LNCaP clone FGC (cell line): ENCODE measurements at regions not wholly inside any gene's neighbourhood (a gene's known extent, or its start where the extent isn't known, plus 50 kb on each side); places are given as distances from the start of the nearest gene placed in this dataset.

Experiments used
- DNase-seq: peaks from one replicate; pipeline ENCODE4 v3.0.0-alpha.2; 2011; ENCODE audit warnings: low read depth
- H3K4me3 ChIP-seq: 2 replicates; pipeline ENCODE4 v1.5.1; 2011; ENCODE audit warnings: mild to moderate bottlenecking, low read depth, low read length, control low read depth
- TF ChIP-seq, protein P1 (sequence below): IDR thresholded peaks from 2 replicates; pipeline ENCODE4 v1.5.1; 2012; ENCODE audit warnings: mild to moderate bottlenecking; ENCODE audit not compliant: control insufficient read depth, insufficient read depth; ENCODE audit errors: extremely low read depth

DNA sequence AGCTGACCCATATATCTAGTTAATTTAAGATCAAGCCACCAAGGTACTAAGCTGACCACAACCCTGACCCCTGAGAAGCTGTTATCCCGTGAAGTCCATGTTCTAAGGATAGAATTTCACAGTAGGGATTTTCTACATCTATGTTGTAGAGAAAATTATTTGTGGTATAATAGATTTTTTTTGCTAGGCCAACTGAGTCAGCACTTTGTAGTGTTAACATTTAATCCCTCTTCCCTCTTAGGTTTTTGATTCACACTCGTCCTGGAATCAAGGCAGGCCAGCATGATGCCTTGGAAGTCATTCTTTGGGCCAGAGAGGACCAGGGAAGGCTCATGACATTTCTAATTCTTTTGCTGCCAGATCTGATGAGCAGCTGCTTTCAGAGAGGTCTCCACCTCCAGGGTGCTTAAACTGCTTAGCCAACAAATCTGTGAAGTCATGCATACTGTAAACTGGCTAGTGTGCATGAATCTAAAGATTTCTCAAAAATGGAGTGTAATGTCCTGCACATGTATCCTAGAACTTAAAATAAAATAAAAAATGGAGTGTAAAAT is 102.5 kb downstream of the RBM43 start:
- DNase-seq: no peak
- H3K4me3 ChIP-seq: no peak overlapping the region
- TF ChIP-seq, protein P1, sequence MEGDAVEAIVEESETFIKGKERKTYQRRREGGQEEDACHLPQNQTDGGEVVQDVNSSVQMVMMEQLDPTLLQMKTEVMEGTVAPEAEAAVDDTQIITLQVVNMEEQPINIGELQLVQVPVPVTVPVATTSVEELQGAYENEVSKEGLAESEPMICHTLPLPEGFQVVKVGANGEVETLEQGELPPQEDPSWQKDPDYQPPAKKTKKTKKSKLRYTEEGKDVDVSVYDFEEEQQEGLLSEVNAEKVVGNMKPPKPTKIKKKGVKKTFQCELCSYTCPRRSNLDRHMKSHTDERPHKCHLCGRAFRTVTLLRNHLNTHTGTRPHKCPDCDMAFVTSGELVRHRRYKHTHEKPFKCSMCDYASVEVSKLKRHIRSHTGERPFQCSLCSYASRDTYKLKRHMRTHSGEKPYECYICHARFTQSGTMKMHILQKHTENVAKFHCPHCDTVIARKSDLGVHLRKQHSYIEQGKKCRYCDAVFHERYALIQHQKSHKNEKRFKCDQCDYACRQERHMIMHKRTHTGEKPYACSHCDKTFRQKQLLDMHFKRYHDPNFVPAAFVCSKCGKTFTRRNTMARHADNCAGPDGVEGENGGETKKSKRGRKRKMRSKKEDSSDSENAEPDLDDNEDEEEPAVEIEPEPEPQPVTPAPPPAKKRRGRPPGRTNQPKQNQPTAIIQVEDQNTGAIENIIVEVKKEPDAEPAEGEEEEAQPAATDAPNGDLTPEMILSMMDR: no peak

DNA sequence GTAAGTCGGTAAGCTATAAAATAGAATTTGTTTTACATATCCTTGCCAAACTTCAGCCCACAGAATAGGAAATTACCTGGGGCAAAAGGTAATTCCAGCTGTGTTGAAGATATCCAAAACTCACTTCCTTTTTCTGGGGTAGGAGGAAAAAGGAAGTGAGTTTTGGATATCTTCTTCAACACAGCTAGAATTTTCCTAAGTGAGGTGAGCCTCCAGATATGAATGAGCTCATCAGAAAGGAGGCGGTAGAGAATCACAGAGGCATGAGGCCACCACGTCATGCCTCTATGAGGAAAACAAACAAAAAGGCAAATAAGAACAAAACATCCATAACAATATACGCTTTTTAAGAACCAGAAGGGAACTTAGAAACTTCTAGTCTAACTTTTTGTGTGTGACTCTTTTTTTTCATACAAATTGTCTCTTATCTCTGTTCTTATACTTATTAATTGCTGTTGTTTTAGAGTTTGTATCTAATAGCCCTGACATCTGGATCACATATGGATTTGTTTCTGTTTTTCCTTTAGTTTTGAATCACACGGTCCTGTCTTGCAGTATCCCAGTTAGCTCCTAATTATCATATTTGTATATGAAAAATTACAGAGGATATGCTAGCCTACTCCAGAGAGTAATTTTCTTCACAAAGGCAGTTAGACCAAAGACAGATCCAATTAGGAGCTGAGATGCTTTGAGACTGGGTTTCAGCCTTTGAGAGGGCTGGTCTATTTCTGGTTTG is 104.5 kb downstream of the RBM43 start:
- TF ChIP-seq, protein P1: no peak
- H3K4me3 ChIP-seq: no peak overlapping the region
- no peak for DNase-seq

DNA sequence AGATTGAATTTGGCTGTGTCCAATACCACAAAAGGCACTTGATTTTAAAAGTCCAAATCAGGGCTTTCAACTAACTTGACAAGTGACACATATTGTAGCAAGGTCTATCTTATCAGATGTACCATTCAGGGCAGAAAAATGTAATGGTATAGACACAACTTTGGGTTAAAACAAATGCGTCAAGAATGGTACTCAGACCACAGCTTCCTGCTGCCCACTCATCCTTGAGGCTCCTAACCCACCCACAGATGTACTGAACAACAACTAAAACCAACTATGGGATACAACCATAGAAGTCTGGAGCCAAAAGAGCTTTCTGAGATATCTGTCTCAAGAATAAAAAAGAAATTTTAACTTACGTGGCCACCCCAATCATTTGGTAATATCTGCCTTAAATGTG is 105.2 kb downstream of the RBM43 start:
- no peak for DNase-seq
- H3K4me3 ChIP-seq: no peak overlapping the region
- TF ChIP-seq, protein P1: no peak

DNA sequence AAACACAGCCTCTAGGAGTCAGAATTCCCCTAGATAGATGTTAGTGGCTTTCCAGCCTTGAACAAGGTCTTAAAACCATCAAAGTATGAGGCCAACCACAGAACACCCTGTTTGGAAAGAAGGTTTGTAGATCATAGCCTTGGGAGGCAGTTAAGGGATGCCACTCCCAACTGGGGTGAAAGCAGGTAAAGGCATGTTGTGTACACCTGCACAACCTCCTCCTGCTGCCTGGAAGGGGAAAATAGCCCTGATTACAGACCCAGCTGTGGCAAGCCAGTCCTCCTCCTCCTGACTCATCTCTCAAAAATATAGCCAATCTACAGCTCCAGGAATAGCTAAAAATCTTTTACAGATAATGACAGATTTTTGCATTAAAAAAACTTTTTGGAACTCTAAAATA is 108.1 kb downstream of the RBM43 start:
- TF ChIP-seq, protein P1: no peak
- no peak for DNase-seq
- H3K4me3 ChIP-seq: no peak overlapping the region

DNA sequence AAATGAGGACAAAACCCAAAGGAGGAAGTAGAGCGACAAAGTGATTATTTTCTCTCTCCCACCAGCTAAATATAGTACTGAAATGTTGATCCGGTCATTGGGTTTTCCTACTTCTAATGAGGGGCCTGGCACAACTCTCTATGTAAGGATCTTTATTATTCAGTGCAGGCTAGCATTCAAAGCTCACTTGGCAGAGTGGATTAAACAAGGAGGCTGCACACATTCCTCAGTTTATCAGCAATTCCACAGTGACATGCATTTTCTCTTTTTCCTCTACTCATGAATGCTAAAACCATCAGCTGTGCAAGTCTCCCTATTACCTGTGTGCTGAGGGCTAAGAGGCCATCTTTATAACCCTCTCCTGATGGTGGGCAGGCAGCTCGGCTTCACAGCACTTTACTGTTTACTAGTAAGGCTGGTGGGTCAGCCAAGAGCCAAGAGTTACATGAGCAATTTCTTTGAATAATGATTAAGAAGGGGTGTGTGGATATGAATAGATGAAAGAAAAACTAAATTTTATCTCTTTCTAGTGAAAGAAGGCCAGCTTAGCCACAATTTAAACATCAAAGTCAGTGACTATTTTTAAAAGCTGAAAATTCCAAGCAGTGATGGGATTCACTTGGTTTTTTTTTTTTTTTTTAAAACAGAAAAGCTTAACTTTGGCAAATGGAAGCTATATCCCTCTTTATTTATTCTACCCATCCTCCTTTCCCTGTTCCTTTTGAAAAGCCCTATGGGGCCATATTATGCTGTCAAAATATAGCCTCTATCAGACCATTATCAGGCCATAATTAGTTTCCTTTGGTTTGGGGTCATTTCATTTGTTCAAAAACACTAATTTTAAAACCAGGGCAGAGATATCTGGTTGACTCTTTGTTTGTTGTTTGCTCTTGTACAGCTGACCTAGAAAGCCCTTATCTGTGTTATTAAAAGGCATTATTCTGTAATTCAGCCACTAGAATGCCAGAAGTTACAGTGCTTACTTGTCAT is 111.0 kb downstream of the RBM43 start:
- TF ChIP-seq, protein P1: no peak
- DNase-seq: no peak
- no peak overlapping the region for H3K4me3 ChIP-seq

DNA sequence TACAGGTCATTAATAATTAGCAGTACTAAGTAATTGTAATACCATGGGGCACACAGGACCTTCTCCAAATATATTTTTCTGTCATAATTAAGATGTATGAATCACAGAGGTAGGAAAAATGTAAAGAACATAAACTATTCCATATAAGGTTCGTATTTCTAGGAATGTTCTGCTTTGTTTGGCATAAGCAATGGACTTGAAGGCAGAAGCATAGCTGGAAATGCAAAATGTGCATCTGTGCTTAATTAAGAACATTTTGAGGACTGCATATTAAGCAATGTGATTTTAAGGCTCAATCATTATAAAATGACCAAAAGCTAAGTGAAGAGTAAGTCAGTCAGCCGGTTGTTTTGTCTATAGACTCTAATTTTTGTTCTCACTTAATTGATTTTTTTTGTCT is 123.2 kb downstream of the RBM43 start:
- TF ChIP-seq, protein P1: no peak
- no peak for DNase-seq
- H3K4me3 ChIP-seq: no peak overlapping the region
